ENCODE measurements at regions not wholly inside any gene's neighbourhood (a gene's known extent, or its start where the extent isn't known, plus 50 kb on each side); places are given as distances from the start of the nearest gene placed in this dataset.

GRCh38 chr2:66828876-66829275 lies 394.0 kb downstream of the MEIS1 start:
- TF ChIP-seq CTCF (IDR thresholded peaks at IDR 0.05) (no peak), EZH2 (IDR thresholded peaks at IDR 0.05; ENCODE audit: borderline replicate concordance, insufficient read depth, low read depth, low read length, poor library complexity, severe bottlenecking) (no peak)
